Tibial artery (tissue), 4 donors: ENCODE measurements at regions not wholly inside any gene's neighbourhood (a gene's known extent, or its start where the extent isn't known, plus 50 kb on each side); places are given as distances from the start of the nearest gene placed in this dataset.

ENCODE experiments used
- DNase-seq, 2 donors: peaks; one replicate each; pipeline ENCODE4 v3.0.0-alpha.2; 2019
- H3K27ac ChIP-seq, 2 donors: fragments of 200-600 bp; sonication (generic) in 1 of 2; 1 replicate in 1 of 2; 2 replicates in 1 of 2; pipeline ENCODE4 v1.5.1; 2018 to 2019; ENCODE audit warnings: mild to moderate bottlenecking in 1 of 2
- H3K27me3 ChIP-seq, 2 donors: fragments of 200-600 bp; sonication (generic) in 1 of 2; one replicate each; pipeline versions ENCODE4 v1.5.1 to v1.6.0; 2016 to 2019
- H3K36me3 ChIP-seq, 3 donors: fragments of 200-600 bp; sonication (generic) in 2 of 3; one replicate each; pipeline ENCODE4 v1.5.1; 2016 to 2019; ENCODE audit warnings: mild to moderate bottlenecking in 2 of 3
- H3K4me1 ChIP-seq, 4 donors: fragments of 200-600 bp; sonication (generic) in 2 of 4; 1 replicate in 3 of 4; 2 replicates in 1 of 4; pipeline ENCODE4 v1.5.1; 2016 to 2019
- H3K4me3 ChIP-seq, 2 donors: fragments of 200-600 bp; sonication (generic) in 1 of 2; 1 replicate in 1 of 2; 2 replicates in 1 of 2; pipeline ENCODE4 v1.5.1; 2018 to 2019; ENCODE audit warnings: mild to moderate bottlenecking in 2 of 2
- H3K9me3 ChIP-seq, 3 donors: fragments of 200-600 bp; sonication (generic) in 1 of 3; one replicate each; pipeline ENCODE4 v1.5.1; 2016 to 2019
- intact Hi-C: fragments of 100-400 bp; cut with DNase I; formaldehyde crosslinking; loops from one replicate; pipeline ENCODE4 v1.15.0; 2023; ENCODE audit warnings: low total_unique reads
- TF ChIP-seq, protein P1 (sequence below), 2 experiments: fragments of 200-600 bp in 1 of 2; fragments of 450-650 bp in 1 of 2; IDR thresholded peaks; one replicate each; pipeline ENCODE4 v1.5.1; 2017 to 2019; ENCODE audit warnings: antibody characterized with exemption in 2 of 2, mild to moderate bottlenecking in 1 of 2, moderate library complexity in 1 of 2

DNA sequence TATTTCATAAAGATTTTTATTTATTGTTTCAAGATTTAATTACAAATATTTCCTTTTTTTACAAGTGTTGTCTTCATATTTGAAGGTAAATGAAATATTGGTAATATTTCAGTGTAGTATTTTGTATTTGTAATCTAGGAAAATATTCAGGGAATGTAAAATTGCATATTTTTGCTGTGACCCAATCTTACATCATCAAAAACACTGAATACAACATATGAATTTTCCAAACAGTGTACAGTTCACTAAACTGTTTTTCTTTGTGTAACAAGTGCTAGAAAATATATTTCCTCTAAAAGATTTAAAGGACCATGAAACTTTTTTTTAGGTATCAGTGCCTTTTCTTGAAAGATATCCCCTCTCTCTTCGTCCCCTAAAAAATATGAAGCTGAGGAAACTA, 251.9 kb upstream of the KCND2 start:
- intact Hi-C loops, result no loop called here
- no peaks in the 10 kb centered on the region for H3K4me1 ChIP-seq
- TF ChIP-seq, protein P1, sequence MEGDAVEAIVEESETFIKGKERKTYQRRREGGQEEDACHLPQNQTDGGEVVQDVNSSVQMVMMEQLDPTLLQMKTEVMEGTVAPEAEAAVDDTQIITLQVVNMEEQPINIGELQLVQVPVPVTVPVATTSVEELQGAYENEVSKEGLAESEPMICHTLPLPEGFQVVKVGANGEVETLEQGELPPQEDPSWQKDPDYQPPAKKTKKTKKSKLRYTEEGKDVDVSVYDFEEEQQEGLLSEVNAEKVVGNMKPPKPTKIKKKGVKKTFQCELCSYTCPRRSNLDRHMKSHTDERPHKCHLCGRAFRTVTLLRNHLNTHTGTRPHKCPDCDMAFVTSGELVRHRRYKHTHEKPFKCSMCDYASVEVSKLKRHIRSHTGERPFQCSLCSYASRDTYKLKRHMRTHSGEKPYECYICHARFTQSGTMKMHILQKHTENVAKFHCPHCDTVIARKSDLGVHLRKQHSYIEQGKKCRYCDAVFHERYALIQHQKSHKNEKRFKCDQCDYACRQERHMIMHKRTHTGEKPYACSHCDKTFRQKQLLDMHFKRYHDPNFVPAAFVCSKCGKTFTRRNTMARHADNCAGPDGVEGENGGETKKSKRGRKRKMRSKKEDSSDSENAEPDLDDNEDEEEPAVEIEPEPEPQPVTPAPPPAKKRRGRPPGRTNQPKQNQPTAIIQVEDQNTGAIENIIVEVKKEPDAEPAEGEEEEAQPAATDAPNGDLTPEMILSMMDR (IDR thresholded peaks at IDR 0.05), result no peak
- no peak overlapping the region for H3K4me3 ChIP-seq
- no peaks in the 10 kb centered on the region for H3K9me3 ChIP-seq
- no peak for DNase-seq
- H3K27me3 ChIP-seq, result no peaks in the 10 kb centered on the region
- no peak overlapping the region for H3K27ac ChIP-seq
- H3K36me3 ChIP-seq, result no peaks in the 10 kb centered on the region

- TF ChIP-seq, protein P1 (IDR thresholded peaks at IDR 0.05), result no peak
- no peak overlapping the region for H3K27ac ChIP-seq
- no peak overlapping the region for H3K4me3 ChIP-seq
- intact Hi-C loops, result no loop called here
- no peaks in the 10 kb centered on the region for H3K9me3 ChIP-seq
- H3K36me3 ChIP-seq, result no peaks in the 10 kb centered on the region
- no peak for DNase-seq
- H3K4me1 ChIP-seq, result no peaks in the 10 kb centered on the region
- H3K27me3 ChIP-seq, result no peaks in the 10 kb centered on the region
Observed at GRCh38 chr7:120023494-120024167, 249.3 kb upstream of the KCND2 start.

GRCh38 chr7:120028636-120029035, 244.3 kb upstream of the KCND2 start:
- Histone ChIP-seq H3K27me3 (no peaks in the 10 kb centered on the region), H3K4me1 (no peaks in the 10 kb centered on the region), H3K36me3 (no peaks in the 10 kb centered on the region), H3K27ac (no peak overlapping the region), H3K4me3 (no peak overlapping the region), H3K9me3 (no peaks in the 10 kb centered on the region)
- TF ChIP-seq, protein P1 (IDR thresholded peaks at IDR 0.05), result no peak
- no peak for DNase-seq
- intact Hi-C loops, result no loop called here

DNA sequence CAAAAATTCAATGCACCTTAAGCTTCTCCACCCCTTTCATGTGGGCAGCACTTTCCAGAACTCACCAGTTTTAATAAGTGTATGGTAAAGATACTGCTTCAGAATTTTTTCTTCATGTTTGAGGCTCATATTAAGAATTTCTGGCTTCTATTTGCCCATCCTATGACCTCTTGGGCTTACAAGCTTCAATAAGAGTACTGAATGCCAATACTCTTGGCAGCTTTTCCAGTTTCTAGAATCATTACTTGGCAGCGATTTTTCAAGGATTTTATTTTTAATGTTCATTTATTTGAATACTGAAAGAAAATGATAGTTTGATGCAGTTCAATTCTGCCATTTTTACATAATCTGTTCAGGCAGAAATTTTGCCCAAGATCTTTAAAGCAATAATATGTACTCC, 242.1 kb upstream of the KCND2 start:
- H3K27me3 ChIP-seq, result no peaks in the 10 kb centered on the region
- TF ChIP-seq, protein P1 (IDR thresholded peaks at IDR 0.05), result no peak
- H3K9me3 ChIP-seq, result no peaks in the 10 kb centered on the region
- no peak overlapping the region for H3K4me3 ChIP-seq
- H3K4me1 ChIP-seq, result no peaks in the 10 kb centered on the region
- no peak overlapping the region for H3K27ac ChIP-seq
- DNase-seq, result no peak
- intact Hi-C loops, result no loop called here
- H3K36me3 ChIP-seq, result no peaks in the 10 kb centered on the region

- Histone ChIP-seq H3K36me3 (no peaks in the 10 kb centered on the region), H3K4me3 (no peak overlapping the region), H3K27ac (no peak overlapping the region), H3K9me3 (no peaks in the 10 kb centered on the region), H3K4me1 (no peaks in the 10 kb centered on the region), H3K27me3 (no peaks in the 10 kb centered on the region)
- DNase-seq, result no peak
- TF ChIP-seq, protein P1 (IDR thresholded peaks at IDR 0.05), result no peak
- intact Hi-C loops, result no loop called here
Observed at GRCh38 chr7:120033114-120033513, 239.9 kb upstream of the KCND2 start.

DNA sequence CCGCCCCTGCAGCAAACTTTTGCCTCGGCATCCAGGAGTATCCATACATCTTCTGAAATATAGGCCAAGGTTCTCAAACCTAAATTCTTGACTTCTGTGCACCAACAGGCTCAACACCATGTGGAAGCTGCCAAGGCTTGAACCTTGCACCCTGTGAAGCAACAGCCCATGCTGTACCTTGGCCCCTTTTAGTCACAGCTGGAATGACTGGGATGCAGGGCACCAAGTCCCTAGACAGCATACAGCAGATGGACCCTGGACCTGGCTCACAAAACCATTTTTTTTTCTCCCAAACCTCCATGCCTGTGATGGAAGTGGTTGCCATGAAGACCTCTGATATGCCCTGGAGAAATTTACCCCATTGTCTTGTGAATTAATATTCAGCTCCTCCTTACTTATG, 233.8 kb upstream of the KCND2 start:
- Histone ChIP-seq H3K4me3 (no peak overlapping the region), H3K27me3 (no peaks in the 10 kb centered on the region), H3K4me1 (no peaks in the 10 kb centered on the region), H3K27ac (no peak overlapping the region), H3K36me3 (no peaks in the 10 kb centered on the region), H3K9me3 (peaks cover 0 to 5% (median 0%) of the 10 kb centered on the region in 3 donors)
- intact Hi-C loops, result no loop called here
- no peak for DNase-seq
- TF ChIP-seq, protein P1 (IDR thresholded peaks at IDR 0.05), result no peak
